GM23338 (cell line): ENCODE measurements at regions not wholly inside any gene's neighbourhood (a gene's known extent, or its start where the extent isn't known, plus 50 kb on each side); places are given as distances from the start of the nearest gene placed in this dataset.

Experiments
- ATAC-seq: fragments of 200-7000 bp; cut with Tn5 transposase; 3 replicates; pipeline ENCODE4 v1.9.1; 2020
- DNase-seq: peaks from one replicate; pipeline ENCODE4 v3.0.0-alpha.2; 2015; ENCODE audit warnings: low spot score
- H2AFZ ChIP-seq: fragments of 200-600 bp; sonication (generic); 2 replicates; pipeline ENCODE4 v1.8.0; 2016; ENCODE audit warnings: antibody characterized with exemption, mild to moderate bottlenecking, moderate library complexity
- H3F3A ChIP-seq: fragments of 200-600 bp; sonication (generic); replicated peaks from 2 replicates; pipeline ENCODE4 v1.8.0; 2017; ENCODE audit warnings: antibody characterized with exemption, mixed run types, low read depth
- H3K27ac ChIP-seq: fragments of 200-600 bp; sonication (generic); 2 replicates; pipeline ENCODE4 v1.6.1; 2016; ENCODE audit warnings: low read depth
- H3K27me3 ChIP-seq: fragments of 200-600 bp; sonication (generic); 2 replicates; pipeline ENCODE4 v1.8.0; 2016; ENCODE audit warnings: mild to moderate bottlenecking, mixed run types, moderate library complexity; ENCODE audit not compliant: insufficient read depth
- H3K36me3 ChIP-seq: fragments of 200-600 bp; sonication (generic); 2 replicates; pipeline ENCODE4 v1.8.0; 2016; ENCODE audit warnings: mild to moderate bottlenecking; ENCODE audit not compliant: insufficient read depth
- H3K4me1 ChIP-seq: fragments of 200-600 bp; sonication (generic); 2 replicates; pipeline ENCODE4 v1.8.0; 2016; ENCODE audit warnings: mild to moderate bottlenecking, moderate library complexity; ENCODE audit not compliant: insufficient read depth
- H3K4me2 ChIP-seq: fragments of 200-600 bp; sonication (generic); 2 replicates; pipeline ENCODE4 v1.7.1; 2017; ENCODE audit warnings: mixed run types
- H3K4me3 ChIP-seq: fragments of 200-600 bp; sonication (generic); 2 replicates; pipeline ENCODE4 v1.6.1; 2016; ENCODE audit warnings: mixed run types
- H3K79me2 ChIP-seq: fragments of 200-600 bp; sonication (generic); replicated peaks from 2 replicates; pipeline ENCODE4 v1.8.0; 2017; ENCODE audit warnings: mild to moderate bottlenecking; ENCODE audit not compliant: insufficient read depth
- H3K9me2 ChIP-seq: fragments of 200-600 bp; sonication (generic); 2 replicates; pipeline ENCODE4 v1.8.0; 2017; ENCODE audit not compliant: insufficient read depth
- H4K20me1 ChIP-seq: fragments of 200-600 bp; sonication (generic); replicated peaks from 2 replicates; pipeline ENCODE4 v1.8.0; 2017; ENCODE audit warnings: mild to moderate bottlenecking; ENCODE audit not compliant: insufficient read depth
- H3K27ac Mint-ChIP-seq: 2 replicates; pipeline ENCODE4 v1.8.0; 2020; ENCODE audit warnings: inconsistent platforms, mild to moderate bottlenecking, moderate library complexity, mixed read lengths
- H3K27me3 Mint-ChIP-seq: 3 replicates; pipeline ENCODE4 v1.8.0; 2022; ENCODE audit warnings: low read depth, mild to moderate bottlenecking, moderate library complexity, mixed read lengths, inconsistent platforms; ENCODE audit not compliant: insufficient read depth, poor library complexity
- H3K36me3 Mint-ChIP-seq: 3 replicates; pipeline ENCODE4 v1.8.0; 2021; ENCODE audit warnings: low read depth, mild to moderate bottlenecking, inconsistent platforms, moderate library complexity, mixed read lengths
- H3K4me1 Mint-ChIP-seq: 3 replicates; pipeline ENCODE4 v1.8.0; 2020; ENCODE audit warnings: mild to moderate bottlenecking, inconsistent platforms, mixed read lengths
- H3K4me3 Mint-ChIP-seq: 3 replicates; pipeline ENCODE4 v1.8.0; 2021; ENCODE audit warnings: moderate library complexity, mild to moderate bottlenecking, inconsistent platforms, mixed read lengths
- H3K9me3 Mint-ChIP-seq: 3 replicates; pipeline ENCODE4 v1.8.0; 2020; ENCODE audit warnings: moderate library complexity, mild to moderate bottlenecking, inconsistent platforms, mixed read lengths
- EZH2 ChIP-seq: fragments of 200-600 bp; sonication (generic); IDR thresholded peaks from one replicate; pipeline ENCODE4 v1.8.0; 2017; ENCODE audit warnings: antibody characterized with exemption, mild to moderate bottlenecking, low read depth; ENCODE audit not compliant: unreplicated experiment
- JUNB ChIP-seq: IDR thresholded peaks from one replicate; pipeline ENCODE4 v1.6.1; 2016; ENCODE audit warnings: antibody characterized with exemption; ENCODE audit not compliant: unreplicated experiment
- STAT1 ChIP-seq: IDR thresholded peaks from one replicate; pipeline ENCODE4 v1.6.1; 2016; ENCODE audit warnings: antibody characterized with exemption; ENCODE audit not compliant: unreplicated experiment
- TF ChIP-seq, protein P1 (sequence below): fragments of 250-450 bp; sonication (Bioruptor Pico); IDR thresholded peaks from 2 replicates; pipeline ENCODE4 v1.5.0; 2020; ENCODE audit warnings: mild to moderate bottlenecking, moderate library complexity
- TF ChIP-seq, protein P2 (sequence below): IDR thresholded peaks from one replicate; pipeline ENCODE4 v1.6.1; 2018; ENCODE audit warnings: antibody characterized with exemption; ENCODE audit not compliant: unreplicated experiment

DNA sequence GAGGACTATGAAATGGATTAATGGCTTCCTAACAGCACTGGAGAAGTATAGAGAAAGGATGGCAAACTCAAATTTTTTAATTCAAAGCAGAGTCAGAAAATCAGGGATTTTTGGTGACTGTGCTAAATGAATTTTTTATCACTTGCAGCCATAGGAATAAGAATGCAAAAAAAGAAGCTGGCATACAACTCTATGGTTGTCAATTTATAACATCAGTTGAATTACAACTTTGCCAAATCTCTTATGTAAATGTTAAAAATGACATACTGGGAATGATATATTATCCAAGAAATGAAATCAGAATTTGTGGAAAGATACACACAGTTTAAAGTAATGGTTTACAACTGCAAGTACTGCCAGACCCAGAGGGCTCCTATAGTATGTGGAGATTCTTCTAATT lies 106.5 kb downstream of the HTR1B start:
- Mint-ChIP-seq H3K27me3 (no peaks in the 10 kb centered on the region), H3K4me1 (no peaks in the 10 kb centered on the region), H3K36me3 (peaks cover 5% of the 10 kb centered on the region), H3K4me3 (no peak overlapping the region), H3K9me3 (0 out of 3 replicates have a peak, but pooled peaks cover 2% of the 10 kb centered on the region), H3K27ac (no peak overlapping the region)
- H3K27me3 ChIP-seq = no peaks in the 10 kb centered on the region
- no peak for ATAC-seq
- no peaks in the 10 kb centered on the region for H3K36me3 ChIP-seq
- no peak overlapping the region for H3K4me2 ChIP-seq
- H2AFZ ChIP-seq = no peak overlapping the region
- H3K4me1 ChIP-seq = no peaks in the 10 kb centered on the region
- no peak overlapping the region for H3K27ac ChIP-seq
- H4K20me1 ChIP-seq = no peaks in the 10 kb centered on the region
- H3K9me2 ChIP-seq = no peaks in the 10 kb centered on the region
- H3K4me3 ChIP-seq = no peak overlapping the region
- no peak for DNase-seq
- H3K79me2 ChIP-seq = no peaks in the 10 kb centered on the region
- no peaks in the 10 kb centered on the region for H3F3A ChIP-seq
- TF ChIP-seq STAT1 (no peak), EZH2 (no peak), JUNB (no peak)
- TF ChIP-seq, protein P1, sequence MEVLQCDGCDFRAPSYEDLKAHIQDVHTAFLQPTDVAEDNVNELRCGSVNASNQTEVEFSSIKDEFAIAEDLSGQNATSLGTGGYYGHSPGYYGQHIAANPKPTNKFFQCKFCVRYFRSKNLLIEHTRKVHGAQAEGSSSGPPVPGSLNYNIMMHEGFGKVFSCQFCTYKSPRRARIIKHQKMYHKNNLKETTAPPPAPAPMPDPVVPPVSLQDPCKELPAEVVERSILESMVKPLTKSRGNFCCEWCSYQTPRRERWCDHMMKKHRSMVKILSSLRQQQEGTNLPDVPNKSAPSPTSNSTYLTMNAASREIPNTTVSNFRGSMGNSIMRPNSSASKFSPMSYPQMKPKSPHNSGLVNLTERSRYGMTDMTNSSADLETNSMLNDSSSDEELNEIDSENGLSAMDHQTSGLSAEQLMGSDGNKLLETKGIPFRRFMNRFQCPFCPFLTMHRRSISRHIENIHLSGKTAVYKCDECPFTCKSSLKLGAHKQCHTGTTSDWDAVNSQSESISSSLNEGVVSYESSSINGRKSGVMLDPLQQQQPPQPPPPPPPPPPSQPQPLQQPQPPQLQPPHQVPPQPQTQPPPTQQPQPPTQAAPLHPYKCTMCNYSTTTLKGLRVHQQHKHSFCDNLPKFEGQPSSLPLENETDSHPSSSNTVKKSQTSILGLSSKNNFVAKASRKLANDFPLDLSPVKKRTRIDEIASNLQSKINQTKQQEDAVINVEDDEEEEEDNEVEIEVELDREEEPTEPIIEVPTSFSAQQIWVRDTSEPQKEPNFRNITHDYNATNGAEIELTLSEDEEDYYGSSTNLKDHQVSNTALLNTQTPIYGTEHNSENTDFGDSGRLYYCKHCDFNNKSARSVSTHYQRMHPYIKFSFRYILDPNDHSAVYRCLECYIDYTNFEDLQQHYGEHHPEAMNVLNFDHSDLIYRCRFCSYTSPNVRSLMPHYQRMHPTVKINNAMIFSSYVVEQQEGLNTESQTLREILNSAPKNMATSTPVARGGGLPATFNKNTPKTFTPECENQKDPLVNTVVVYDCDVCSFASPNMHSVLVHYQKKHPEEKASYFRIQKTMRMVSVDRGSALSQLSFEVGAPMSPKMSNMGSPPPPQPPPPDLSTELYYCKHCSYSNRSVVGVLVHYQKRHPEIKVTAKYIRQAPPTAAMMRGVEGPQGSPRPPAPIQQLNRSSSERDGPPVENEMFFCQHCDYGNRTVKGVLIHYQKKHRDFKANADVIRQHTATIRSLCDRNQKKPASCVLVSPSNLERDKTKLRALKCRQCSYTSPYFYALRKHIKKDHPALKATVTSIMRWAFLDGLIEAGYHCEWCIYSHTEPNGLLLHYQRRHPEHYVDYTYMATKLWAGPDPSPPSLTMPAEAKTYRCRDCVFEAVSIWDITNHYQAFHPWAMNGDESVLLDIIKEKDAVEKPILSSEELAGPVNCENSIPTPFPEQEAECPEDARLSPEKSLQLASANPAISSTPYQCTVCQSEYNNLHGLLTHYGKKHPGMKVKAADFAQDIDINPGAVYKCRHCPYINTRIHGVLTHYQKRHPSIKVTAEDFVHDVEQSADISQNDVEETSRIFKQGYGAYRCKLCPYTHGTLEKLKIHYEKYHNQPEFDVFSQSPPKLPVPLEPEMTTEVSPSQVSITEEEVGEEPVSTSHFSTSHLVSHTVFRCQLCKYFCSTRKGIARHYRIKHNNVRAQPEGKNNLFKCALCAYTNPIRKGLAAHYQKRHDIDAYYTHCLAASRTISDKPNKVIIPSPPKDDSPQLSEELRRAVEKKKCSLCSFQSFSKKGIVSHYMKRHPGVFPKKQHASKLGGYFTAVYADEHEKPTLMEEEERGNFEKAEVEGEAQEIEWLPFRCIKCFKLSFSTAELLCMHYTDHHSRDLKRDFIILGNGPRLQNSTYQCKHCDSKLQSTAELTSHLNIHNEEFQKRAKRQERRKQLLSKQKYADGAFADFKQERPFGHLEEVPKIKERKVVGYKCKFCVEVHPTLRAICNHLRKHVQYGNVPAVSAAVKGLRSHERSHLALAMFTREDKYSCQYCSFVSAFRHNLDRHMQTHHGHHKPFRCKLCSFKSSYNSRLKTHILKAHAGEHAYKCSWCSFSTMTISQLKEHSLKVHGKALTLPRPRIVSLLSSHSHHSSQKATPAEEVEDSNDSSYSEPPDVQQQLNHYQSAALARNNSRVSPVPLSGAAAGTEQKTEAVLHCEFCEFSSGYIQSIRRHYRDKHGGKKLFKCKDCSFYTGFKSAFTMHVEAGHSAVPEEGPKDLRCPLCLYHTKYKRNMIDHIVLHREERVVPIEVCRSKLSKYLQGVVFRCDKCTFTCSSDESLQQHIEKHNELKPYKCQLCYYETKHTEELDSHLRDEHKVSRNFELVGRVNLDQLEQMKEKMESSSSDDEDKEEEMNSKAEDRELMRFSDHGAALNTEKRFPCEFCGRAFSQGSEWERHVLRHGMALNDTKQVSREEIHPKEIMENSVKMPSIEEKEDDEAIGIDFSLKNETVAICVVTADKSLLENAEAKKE (CRISPR knock-in tag) = no peak
- TF ChIP-seq, protein P2, sequence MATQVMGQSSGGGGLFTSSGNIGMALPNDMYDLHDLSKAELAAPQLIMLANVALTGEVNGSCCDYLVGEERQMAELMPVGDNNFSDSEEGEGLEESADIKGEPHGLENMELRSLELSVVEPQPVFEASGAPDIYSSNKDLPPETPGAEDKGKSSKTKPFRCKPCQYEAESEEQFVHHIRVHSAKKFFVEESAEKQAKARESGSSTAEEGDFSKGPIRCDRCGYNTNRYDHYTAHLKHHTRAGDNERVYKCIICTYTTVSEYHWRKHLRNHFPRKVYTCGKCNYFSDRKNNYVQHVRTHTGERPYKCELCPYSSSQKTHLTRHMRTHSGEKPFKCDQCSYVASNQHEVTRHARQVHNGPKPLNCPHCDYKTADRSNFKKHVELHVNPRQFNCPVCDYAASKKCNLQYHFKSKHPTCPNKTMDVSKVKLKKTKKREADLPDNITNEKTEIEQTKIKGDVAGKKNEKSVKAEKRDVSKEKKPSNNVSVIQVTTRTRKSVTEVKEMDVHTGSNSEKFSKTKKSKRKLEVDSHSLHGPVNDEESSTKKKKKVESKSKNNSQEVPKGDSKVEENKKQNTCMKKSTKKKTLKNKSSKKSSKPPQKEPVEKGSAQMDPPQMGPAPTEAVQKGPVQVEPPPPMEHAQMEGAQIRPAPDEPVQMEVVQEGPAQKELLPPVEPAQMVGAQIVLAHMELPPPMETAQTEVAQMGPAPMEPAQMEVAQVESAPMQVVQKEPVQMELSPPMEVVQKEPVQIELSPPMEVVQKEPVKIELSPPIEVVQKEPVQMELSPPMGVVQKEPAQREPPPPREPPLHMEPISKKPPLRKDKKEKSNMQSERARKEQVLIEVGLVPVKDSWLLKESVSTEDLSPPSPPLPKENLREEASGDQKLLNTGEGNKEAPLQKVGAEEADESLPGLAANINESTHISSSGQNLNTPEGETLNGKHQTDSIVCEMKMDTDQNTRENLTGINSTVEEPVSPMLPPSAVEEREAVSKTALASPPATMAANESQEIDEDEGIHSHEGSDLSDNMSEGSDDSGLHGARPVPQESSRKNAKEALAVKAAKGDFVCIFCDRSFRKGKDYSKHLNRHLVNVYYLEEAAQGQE = no peak
